Neural cell (in vitro differentiated cells): ENCODE measurements at regions not wholly inside any gene's neighbourhood (a gene's known extent, or its start where the extent isn't known, plus 50 kb on each side); places are given as distances from the start of the nearest gene placed in this dataset.

Experiments used
- CTCF ChIP-seq: fragments of 450-650 bp; IDR thresholded peaks from 2 replicates; pipeline ENCODE4 v1.5.1; 2014; ENCODE audit warnings: antibody characterized with exemption, mild to moderate bottlenecking, moderate library complexity; ENCODE audit not compliant: poor library complexity, severe bottlenecking
- EP300 ChIP-seq: fragments of 450-650 bp; conservative IDR thresholded peaks from 2 replicates; pipeline ENCODE4 v1.6.1; 2014; ENCODE audit warnings: antibody characterized with exemption, mild to moderate bottlenecking, moderate library complexity; ENCODE audit not compliant: poor library complexity, severe bottlenecking
- EZH2 ChIP-seq: fragments of 200-600, 300-800 bp; shearing (Covaris generic), sonication (generic); IDR thresholded peaks from 2 replicates; pipeline ENCODE4 v1.6.1; 2014; ENCODE audit warnings: antibody characterized with exemption, low read length, borderline replicate concordance, mild to moderate bottlenecking; ENCODE audit not compliant: insufficient read depth, poor library complexity, severe bottlenecking
- MXI1 ChIP-seq: fragments of 450-650 bp; conservative IDR thresholded peaks from 2 replicates; pipeline ENCODE4 v1.6.1; 2014; ENCODE audit warnings: antibody characterized with exemption, mild to moderate bottlenecking; ENCODE audit not compliant: poor library complexity, severe bottlenecking
- POLR2AphosphoS5 ChIP-seq: IDR thresholded peaks from 2 replicates; pipeline ENCODE4 v1.6.1; 2012
- RAD21 ChIP-seq: fragments of 450-650 bp; conservative IDR thresholded peaks from 2 replicates; pipeline ENCODE4 v1.6.1; 2014; ENCODE audit warnings: antibody characterized with exemption, mild to moderate bottlenecking, moderate library complexity
- REST ChIP-seq: IDR thresholded peaks from 2 replicates; pipeline ENCODE4 v1.6.1; 2012; ENCODE audit warnings: borderline replicate concordance
- TAF1 ChIP-seq: IDR thresholded peaks from 2 replicates; pipeline ENCODE4 v1.6.1; 2012; ENCODE audit warnings: low read depth

- TF ChIP-seq CTCF (no peak), RAD21 (no peak), EP300 (peak; percentile 53), EZH2 (no peak), REST (no peak), MXI1 (no peak), TAF1 (no peak), POLR2AphosphoS5 (no peak)
Measured at GRCh38 chr2:195521589-195521988, 135.4 kb upstream of the SLC39A10 start.
